ENCODE measurements at regions not wholly inside any gene's neighbourhood (a gene's known extent, or its start where the extent isn't known, plus 50 kb on each side); places are given as distances from the start of the nearest gene placed in this dataset.

GRCh38 chr2:18430996-18431748 is 129.3 kb downstream of the RDH14 start:
- no peak overlapping the region for H3K27ac ChIP-seq (ENCODE audit: low read depth, low read length)
- no peaks in the 10 kb centered on the region for H3K27me3 ChIP-seq (ENCODE audit: insufficient read depth, low read length, poor library complexity)
- H2BK120ac ChIP-seq (ENCODE audit: low read depth, low read length): no peak overlapping the region
- H2AK5ac ChIP-seq (ENCODE audit: low read length): no peak overlapping the region
- no peak for DNase-seq
- H3K4ac ChIP-seq (ENCODE audit: low read depth, low read length): no peak overlapping the region
- no peak overlapping the region for H4K5ac ChIP-seq (ENCODE audit: low read length)
- H3K36me3 ChIP-seq (ENCODE audit: control insufficient read depth, insufficient read depth, low read length): no peaks in the 10 kb centered on the region
- H2BK15ac ChIP-seq (replicated peaks; ENCODE audit: low read depth): no peak overlapping the region
- H3K4me3 ChIP-seq (ENCODE audit: low read length): no peak overlapping the region
- no CpG with 5 or more reads among the region's 4 CpGs for WGBS (ENCODE audit: extremely low coverage, insufficient coverage, low lambda C conversion rate)
- no peak overlapping the region for H3K4me2 ChIP-seq (ENCODE audit: low read length)
- H3K18ac ChIP-seq (ENCODE audit: low read length): no peak overlapping the region
- no peaks in the 10 kb centered on the region for H3K79me1 ChIP-seq (ENCODE audit: low read length)
- H3K9ac ChIP-seq (ENCODE audit: low read length): no peak overlapping the region
- H2BK5ac ChIP-seq (ENCODE audit: low read length): no peak overlapping the region
- H3K56ac ChIP-seq (ENCODE audit: low read length): no peak overlapping the region
- H3K4me1 ChIP-seq (ENCODE audit: control insufficient read depth, low read depth, low read length): no peaks in the 10 kb centered on the region
- H3K23ac ChIP-seq (ENCODE audit: low read length): no peak overlapping the region
- no peak overlapping the region for H4K8ac ChIP-seq (ENCODE audit: low read depth, low read length)
- H3K79me2 ChIP-seq (ENCODE audit: control insufficient read depth, insufficient read depth, low read length): no peaks in the 10 kb centered on the region

DNA sequence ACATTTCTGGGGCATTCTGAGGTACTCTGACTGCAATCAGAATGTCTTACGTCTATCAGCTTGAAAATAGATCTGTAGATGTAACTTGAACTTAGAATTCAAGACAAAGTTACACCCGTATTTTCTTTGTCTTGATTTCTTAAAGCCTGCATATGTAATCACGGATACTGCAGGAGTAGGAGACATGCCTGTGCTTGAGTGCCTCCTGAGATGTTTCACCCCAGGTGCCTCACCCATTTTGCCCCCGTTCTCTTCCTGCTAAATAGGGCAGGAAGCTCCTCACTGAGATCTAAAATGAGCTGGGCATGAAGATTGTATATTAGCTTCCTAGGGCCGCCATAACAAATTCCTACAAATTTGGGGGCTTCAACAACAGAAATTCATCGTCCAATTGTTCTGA is 131.9 kb downstream of the RDH14 start:
- no peaks in the 10 kb centered on the region for H3K4me1 ChIP-seq (ENCODE audit: control insufficient read depth, low read depth, low read length)
- no peak for DNase-seq
- no CpG with 5 or more reads among the region's 6 CpGs for WGBS (ENCODE audit: extremely low coverage, insufficient coverage, low lambda C conversion rate)

GRCh38 chr2:18427762-18428161 is 132.7 kb downstream of the RDH14 start:
- Histone ChIP-seq H4K8ac (ENCODE audit: low read depth, low read length) (no peak overlapping the region), H3K79me2 (ENCODE audit: control insufficient read depth, insufficient read depth, low read length) (no peaks in the 10 kb centered on the region), H3K56ac (ENCODE audit: low read length) (no peak overlapping the region), H4K5ac (ENCODE audit: low read length) (no peak overlapping the region), H3K36me3 (ENCODE audit: control insufficient read depth, insufficient read depth, low read length) (no peaks in the 10 kb centered on the region), H2BK5ac (ENCODE audit: low read length) (no peak overlapping the region), H3K27me3 (ENCODE audit: insufficient read depth, low read length, poor library complexity) (no peaks in the 10 kb centered on the region), H3K9ac (ENCODE audit: low read length) (no peak overlapping the region), H3K18ac (ENCODE audit: low read length) (no peak overlapping the region), H3K4ac (ENCODE audit: low read depth, low read length) (no peak overlapping the region), H3K79me1 (ENCODE audit: low read length) (no peaks in the 10 kb centered on the region), H3K4me3 (ENCODE audit: low read length) (no peak overlapping the region), H2AK5ac (ENCODE audit: low read length) (no peak overlapping the region), H3K27ac (ENCODE audit: low read depth, low read length) (no peak overlapping the region), H3K4me2 (ENCODE audit: low read length) (no peak overlapping the region), H2BK120ac (ENCODE audit: low read depth, low read length) (no peak overlapping the region), H2BK15ac (replicated peaks; ENCODE audit: low read depth) (no peak overlapping the region), H3K23ac (ENCODE audit: low read length) (no peak overlapping the region), H3K4me1 (ENCODE audit: control insufficient read depth, low read depth, low read length) (no peaks in the 10 kb centered on the region)
- DNase-seq: no peak

More for the DNA sequence above, 131.9 kb downstream of the RDH14 start:
- Histone ChIP-seq H3K9ac (ENCODE audit: low read length) (no peak overlapping the region), H3K23ac (ENCODE audit: low read length) (no peak overlapping the region), H2BK120ac (ENCODE audit: low read depth, low read length) (no peak overlapping the region), H3K4me3 (ENCODE audit: low read length) (no peak overlapping the region), H2BK5ac (ENCODE audit: low read length) (no peak overlapping the region), H3K79me2 (ENCODE audit: control insufficient read depth, insufficient read depth, low read length) (no peaks in the 10 kb centered on the region), H3K27me3 (ENCODE audit: insufficient read depth, low read length, poor library complexity) (no peaks in the 10 kb centered on the region), H2AK5ac (ENCODE audit: low read length) (no peak overlapping the region), H3K36me3 (ENCODE audit: control insufficient read depth, insufficient read depth, low read length) (no peaks in the 10 kb centered on the region), H3K79me1 (ENCODE audit: low read length) (no peaks in the 10 kb centered on the region), H2BK15ac (replicated peaks; ENCODE audit: low read depth) (no peak overlapping the region), H3K18ac (ENCODE audit: low read length) (no peak overlapping the region), H4K8ac (ENCODE audit: low read depth, low read length) (no peak overlapping the region), H3K27ac (ENCODE audit: low read depth, low read length) (no peak overlapping the region), H3K4ac (ENCODE audit: low read depth, low read length) (no peak overlapping the region), H4K5ac (ENCODE audit: low read length) (no peak overlapping the region), H3K4me2 (ENCODE audit: low read length) (no peak overlapping the region), H3K56ac (ENCODE audit: low read length) (no peak overlapping the region)

GRCh38 chr2:18426174-18426573 is 134.3 kb downstream of the RDH14 start:
- Histone ChIP-seq H3K27me3 (ENCODE audit: insufficient read depth, low read length, poor library complexity) (no peaks in the 10 kb centered on the region), H4K5ac (ENCODE audit: low read length) (no peak overlapping the region), H3K79me2 (ENCODE audit: control insufficient read depth, insufficient read depth, low read length) (no peaks in the 10 kb centered on the region), H3K4me1 (ENCODE audit: control insufficient read depth, low read depth, low read length) (no peaks in the 10 kb centered on the region), H2BK5ac (ENCODE audit: low read length) (no peak overlapping the region), H3K18ac (ENCODE audit: low read length) (no peak overlapping the region), H3K27ac (ENCODE audit: low read depth, low read length) (no peak overlapping the region), H2BK120ac (ENCODE audit: low read depth, low read length) (no peak overlapping the region), H3K4me2 (ENCODE audit: low read length) (no peak overlapping the region), H3K4ac (ENCODE audit: low read depth, low read length) (no peak overlapping the region), H3K23ac (ENCODE audit: low read length) (no peak overlapping the region), H3K79me1 (ENCODE audit: low read length) (no peaks in the 10 kb centered on the region), H2AK5ac (ENCODE audit: low read length) (no peak overlapping the region), H2BK15ac (replicated peaks; ENCODE audit: low read depth) (no peak overlapping the region), H3K36me3 (ENCODE audit: control insufficient read depth, insufficient read depth, low read length) (no peaks in the 10 kb centered on the region), H3K9ac (ENCODE audit: low read length) (no peak overlapping the region), H3K4me3 (ENCODE audit: low read length) (no peak overlapping the region), H4K8ac (ENCODE audit: low read depth, low read length) (no peak overlapping the region), H3K56ac (ENCODE audit: low read length) (no peak overlapping the region)
- no peak for DNase-seq
- WGBS (ENCODE audit: extremely low coverage, insufficient coverage, low lambda C conversion rate): no CpG with 5 or more reads among the region's 1 CpG

DNA sequence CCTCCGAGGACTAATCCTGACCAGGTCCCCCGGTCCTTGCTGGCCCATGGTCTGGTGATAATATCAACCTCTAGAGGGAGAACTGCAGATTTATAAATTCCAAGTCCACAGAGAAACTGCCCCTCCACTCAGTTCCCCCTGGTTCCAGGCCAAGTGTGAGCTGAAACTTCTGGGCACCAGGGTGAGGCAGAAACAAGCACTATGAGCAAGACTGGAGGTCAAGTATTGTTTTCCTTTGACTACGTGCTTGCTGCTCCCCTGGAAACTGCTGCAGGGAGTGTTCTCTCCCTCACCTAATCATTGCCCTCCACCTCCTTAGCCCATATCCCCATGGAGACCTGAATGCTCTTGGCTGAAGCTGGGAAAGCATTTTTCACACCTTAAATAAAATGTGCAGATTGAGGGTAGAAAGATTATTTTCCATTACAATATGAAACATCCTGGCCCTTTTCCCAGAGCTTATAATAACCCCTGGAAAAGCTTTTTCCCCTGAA is 135.2 kb downstream of the RDH14 start:
- no peak overlapping the region for H2BK5ac ChIP-seq (ENCODE audit: low read length)
- H3K79me2 ChIP-seq (ENCODE audit: control insufficient read depth, insufficient read depth, low read length): no peaks in the 10 kb centered on the region
- no peak overlapping the region for H2AK5ac ChIP-seq (ENCODE audit: low read length)
- no peak overlapping the region for H3K23ac ChIP-seq (ENCODE audit: low read length)
- no peak overlapping the region for H3K4ac ChIP-seq (ENCODE audit: low read depth, low read length)
- H3K4me1 ChIP-seq (ENCODE audit: control insufficient read depth, low read depth, low read length): no peaks in the 10 kb centered on the region
- H4K5ac ChIP-seq (ENCODE audit: low read length): no peak overlapping the region
- no peak for DNase-seq
- no peak overlapping the region for H3K27ac ChIP-seq (ENCODE audit: low read depth, low read length)
- H2BK15ac ChIP-seq (replicated peaks; ENCODE audit: low read depth): no peak overlapping the region
- no peaks in the 10 kb centered on the region for H3K79me1 ChIP-seq (ENCODE audit: low read length)
- H4K8ac ChIP-seq (ENCODE audit: low read depth, low read length): no peak overlapping the region
- H3K4me2 ChIP-seq (ENCODE audit: low read length): no peak overlapping the region
- no CpG with 5 or more reads among the region's 3 CpGs for WGBS (ENCODE audit: extremely low coverage, insufficient coverage, low lambda C conversion rate)
- no peak overlapping the region for H2BK120ac ChIP-seq (ENCODE audit: low read depth, low read length)
- H3K9ac ChIP-seq (ENCODE audit: low read length): no peak overlapping the region
- H3K18ac ChIP-seq (ENCODE audit: low read length): no peak overlapping the region
- no peaks in the 10 kb centered on the region for H3K36me3 ChIP-seq (ENCODE audit: control insufficient read depth, insufficient read depth, low read length)
- H3K56ac ChIP-seq (ENCODE audit: low read length): no peak overlapping the region
- no peaks in the 10 kb centered on the region for H3K27me3 ChIP-seq (ENCODE audit: insufficient read depth, low read length, poor library complexity)
- no peak overlapping the region for H3K4me3 ChIP-seq (ENCODE audit: low read length)

- Histone ChIP-seq H3K36me3 (ENCODE audit: control insufficient read depth, insufficient read depth, low read length) (no peaks in the 10 kb centered on the region), H3K4me1 (ENCODE audit: control insufficient read depth, low read depth, low read length) (no peaks in the 10 kb centered on the region)
- no peak for DNase-seq
These were observed 136.8 kb downstream of the RDH14 start for GRCh38 chr2:18423636-18424035.

More at GRCh38 chr2:18423636-18424035, 136.8 kb downstream of the RDH14 start:
- Histone ChIP-seq H2AK5ac (ENCODE audit: low read length) (no peak overlapping the region), H3K56ac (ENCODE audit: low read length) (no peak overlapping the region), H3K79me1 (ENCODE audit: low read length) (no peaks in the 10 kb centered on the region), H3K4ac (ENCODE audit: low read depth, low read length) (no peak overlapping the region), H2BK120ac (ENCODE audit: low read depth, low read length) (no peak overlapping the region), H3K23ac (ENCODE audit: low read length) (no peak overlapping the region), H3K4me3 (ENCODE audit: low read length) (no peak overlapping the region), H4K8ac (ENCODE audit: low read depth, low read length) (no peak overlapping the region), H4K5ac (ENCODE audit: low read length) (no peak overlapping the region), H3K79me2 (ENCODE audit: control insufficient read depth, insufficient read depth, low read length) (no peaks in the 10 kb centered on the region), H3K4me2 (ENCODE audit: low read length) (no peak overlapping the region), H3K9ac (ENCODE audit: low read length) (no peak overlapping the region), H3K27ac (ENCODE audit: low read depth, low read length) (no peak overlapping the region), H2BK15ac (replicated peaks; ENCODE audit: low read depth) (no peak overlapping the region), H3K18ac (ENCODE audit: low read length) (no peak overlapping the region), H3K27me3 (ENCODE audit: insufficient read depth, low read length, poor library complexity) (no peaks in the 10 kb centered on the region), H2BK5ac (ENCODE audit: low read length) (no peak overlapping the region)

Measured in mesendoderm (in vitro differentiated cells).